Spleen (tissue), 7 donors: ENCODE measurements at regions not wholly inside any gene's neighbourhood (a gene's known extent, or its start where the extent isn't known, plus 50 kb on each side); places are given as distances from the start of the nearest gene placed in this dataset.

Experiments used
- CTCF ChIP-seq, 11 experiments: fragments of 200-600 bp in 7 of 11; fragments of 450-650 bp in 4 of 11; sonication (generic) in 4 of 11; IDR thresholded peaks in 8 of 11; conservative IDR thresholded peaks in 3 of 11; 1 replicate in 7 of 11; 2 replicates in 4 of 11; pipeline versions ENCODE4 v1.4.0 to v1.8.0; 2016 to 2021; ENCODE audit warnings: antibody characterized with exemption in 11 of 11, inconsistent platforms in 4 of 11, mild to moderate bottlenecking in 1 of 11
- POLR2A ChIP-seq, 3 donors: fragments of 450-650 bp; IDR thresholded peaks; one replicate each; pipeline ENCODE4 v1.5.1; 2017; ENCODE audit warnings: antibody characterized with exemption in 3 of 3, mild to moderate bottlenecking in 1 of 3
- POLR2AphosphoS5 ChIP-seq, 3 donors: sonication (generic); formaldehyde crosslinking; IDR thresholded peaks; one replicate each; pipeline ENCODE4 v1.5.1; 2017; ENCODE audit warnings: antibody characterized with exemption in 3 of 3
- donor health status: DM: no; HTN: no; CAD: no; lungs with moderate emphysema.
- donor health status: DM: no; HTN: no; CAD: no.
- donor health status: DM: no; HTN: no; CAD: no.

GRCh38 chr18:56542476-56542875 is 95.9 kb downstream of the TXNL1 start:
- TF ChIP-seq POLR2AphosphoS5 (IDR thresholded peaks at IDR 0.05) (no peak), CTCF (IDR thresholded peaks at IDR 0.05 in 8 of 11, conservative IDR thresholded peaks at IDR 0.05 in 3 of 11) (no peak), POLR2A (IDR thresholded peaks at IDR 0.05) (no peak)
